HG03442 (cell line): ENCODE measurements at regions not wholly inside any gene's neighbourhood (a gene's known extent, or its start where the extent isn't known, plus 50 kb on each side); places are given as distances from the start of the nearest gene placed in this dataset.

ENCODE experiments used
- ATAC-seq: cut with Tn5 transposase; IDR thresholded peaks from one replicate; pipeline ENCODE4 v1.9.1; 2021; ENCODE audit warnings: mild to moderate bottlenecking, moderate library complexity; ENCODE audit not compliant: unreplicated experiment

DNA sequence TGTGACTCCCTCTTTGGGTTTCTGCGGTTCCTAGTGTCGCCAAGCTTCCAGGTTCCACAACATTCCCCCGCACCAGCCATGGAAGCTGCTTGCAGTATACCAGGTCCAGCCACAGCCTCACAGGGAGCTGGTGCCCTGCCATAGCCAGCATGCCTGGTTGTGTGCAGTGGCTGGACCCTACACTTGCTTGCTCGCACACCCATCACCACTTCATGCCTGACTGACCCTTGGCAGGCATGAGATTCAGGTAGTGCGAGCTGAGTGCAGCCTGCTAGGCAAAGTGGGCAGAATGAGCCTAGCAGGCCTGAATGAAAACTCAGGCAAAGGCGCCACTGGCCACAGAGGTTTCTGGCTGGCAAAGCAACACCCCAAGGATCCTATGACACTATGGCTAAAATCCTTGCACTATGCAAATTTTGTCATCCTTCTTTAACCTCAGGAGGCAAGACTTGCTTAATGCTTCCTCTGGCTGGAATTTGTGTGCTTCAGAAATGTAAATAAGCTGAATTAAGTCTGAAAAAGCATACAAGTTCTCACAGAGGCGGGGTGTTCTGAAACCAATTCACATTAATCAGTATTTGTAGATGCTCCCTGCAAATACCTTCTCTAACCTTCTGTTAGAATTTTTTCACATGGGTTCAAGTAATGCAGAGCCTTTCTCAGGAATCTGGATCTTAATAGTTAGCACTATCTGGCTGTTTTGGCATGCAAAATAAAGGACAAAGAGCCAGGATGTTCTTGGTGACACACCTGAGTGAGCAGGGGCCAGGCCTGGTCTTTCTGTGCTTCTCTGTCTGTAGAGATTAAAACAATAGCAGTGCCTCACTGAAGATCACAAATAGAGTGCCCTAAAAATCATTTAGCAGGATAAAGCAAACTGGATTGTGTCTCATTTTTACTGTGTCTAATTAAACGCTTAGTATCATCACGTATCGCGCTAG lies 256.9 kb downstream of the GPATCH2 start:
- no peak for ATAC-seq

DNA sequence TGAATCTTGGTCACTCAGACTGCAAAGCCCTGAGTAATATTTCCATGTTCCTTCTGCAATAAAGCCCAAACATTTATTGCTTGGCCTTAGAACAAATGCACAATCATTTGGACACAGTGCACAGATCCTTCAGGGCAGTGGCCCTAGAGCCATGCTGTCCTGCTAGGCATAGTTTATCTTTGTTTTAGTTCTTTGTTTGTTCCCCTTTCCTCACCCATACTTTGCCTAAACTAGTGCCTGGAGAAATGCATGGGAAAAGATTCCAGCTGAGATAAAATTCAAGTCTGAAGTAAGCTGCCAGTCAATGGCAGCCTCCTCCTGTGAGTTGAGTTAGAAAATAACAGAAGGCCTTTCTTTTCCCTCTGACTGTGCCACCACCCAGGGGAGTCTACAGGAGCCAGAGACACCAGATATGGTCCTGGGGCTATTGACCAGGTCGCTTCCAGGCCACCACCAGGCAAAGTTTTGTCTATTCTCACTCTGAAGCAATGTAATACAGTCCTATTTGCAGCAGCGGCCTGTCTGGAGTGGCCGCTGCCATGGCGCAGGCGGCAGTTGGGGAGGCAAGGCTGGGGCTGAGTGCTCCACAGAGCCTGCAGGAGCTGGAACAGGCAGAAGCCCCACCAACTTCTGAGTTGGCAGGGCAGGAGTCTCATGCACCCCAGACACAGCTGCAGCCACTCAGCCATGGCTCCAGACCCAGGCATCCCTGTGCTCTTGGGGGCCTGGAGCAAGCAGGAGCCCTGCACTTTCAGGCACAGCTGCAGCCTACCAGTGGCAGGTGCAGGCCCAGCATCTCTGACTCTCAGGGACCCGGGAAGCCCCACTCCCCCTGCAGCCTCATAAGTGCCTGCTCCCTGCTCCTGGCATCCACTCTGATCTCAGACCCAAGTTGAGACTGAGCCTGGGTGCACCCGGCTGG lies 258.6 kb downstream of the GPATCH2 start:
- no peak for ATAC-seq

DNA sequence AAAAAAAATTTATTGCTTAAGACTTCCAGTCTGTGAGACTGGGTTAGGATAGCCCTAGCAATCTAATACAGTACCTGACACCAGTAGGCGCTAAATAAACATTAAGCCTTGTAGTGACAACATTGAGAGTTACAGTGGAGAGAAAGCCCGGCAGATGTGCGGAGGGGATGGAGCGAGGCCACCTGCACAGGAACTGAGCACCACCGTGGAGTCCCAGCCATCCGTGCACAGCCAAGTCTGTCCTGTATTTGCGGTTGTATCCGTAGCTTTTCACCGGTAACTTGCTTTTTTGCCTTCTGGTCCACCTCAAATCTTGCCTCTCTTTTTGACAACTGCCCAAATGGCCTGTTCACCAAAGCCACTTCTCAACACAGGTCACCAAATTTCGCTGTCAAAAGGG lies 260.1 kb downstream of the GPATCH2 start:
- no peak for ATAC-seq

DNA sequence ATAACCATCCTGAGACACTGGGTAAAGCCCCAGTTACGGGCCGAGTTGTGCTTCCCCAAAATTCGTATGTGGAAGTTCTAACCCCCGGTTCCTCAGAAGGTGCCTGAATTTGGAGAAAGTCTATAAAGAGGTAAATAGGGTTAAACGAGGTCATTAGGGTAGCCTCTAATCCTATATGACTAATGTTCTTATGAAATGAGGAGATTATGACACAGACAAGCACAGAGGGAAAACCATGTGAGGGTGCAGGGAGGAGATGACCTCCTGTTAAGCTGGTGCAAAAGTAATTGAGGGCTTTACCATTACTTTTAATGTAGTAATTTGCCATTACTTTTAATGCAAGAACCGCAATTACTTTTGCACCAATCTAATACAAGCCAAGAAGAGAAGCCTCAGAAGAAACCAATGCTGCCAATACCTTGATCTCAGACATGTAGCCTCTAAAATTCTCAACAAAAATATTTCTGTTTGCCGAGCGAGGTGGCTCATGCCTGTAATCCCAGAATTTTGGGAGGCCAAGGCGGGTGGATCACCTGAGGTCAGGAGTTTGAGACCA lies 260.8 kb downstream of the GPATCH2 start:
- peak; percentile 11 for ATAC-seq

DNA sequence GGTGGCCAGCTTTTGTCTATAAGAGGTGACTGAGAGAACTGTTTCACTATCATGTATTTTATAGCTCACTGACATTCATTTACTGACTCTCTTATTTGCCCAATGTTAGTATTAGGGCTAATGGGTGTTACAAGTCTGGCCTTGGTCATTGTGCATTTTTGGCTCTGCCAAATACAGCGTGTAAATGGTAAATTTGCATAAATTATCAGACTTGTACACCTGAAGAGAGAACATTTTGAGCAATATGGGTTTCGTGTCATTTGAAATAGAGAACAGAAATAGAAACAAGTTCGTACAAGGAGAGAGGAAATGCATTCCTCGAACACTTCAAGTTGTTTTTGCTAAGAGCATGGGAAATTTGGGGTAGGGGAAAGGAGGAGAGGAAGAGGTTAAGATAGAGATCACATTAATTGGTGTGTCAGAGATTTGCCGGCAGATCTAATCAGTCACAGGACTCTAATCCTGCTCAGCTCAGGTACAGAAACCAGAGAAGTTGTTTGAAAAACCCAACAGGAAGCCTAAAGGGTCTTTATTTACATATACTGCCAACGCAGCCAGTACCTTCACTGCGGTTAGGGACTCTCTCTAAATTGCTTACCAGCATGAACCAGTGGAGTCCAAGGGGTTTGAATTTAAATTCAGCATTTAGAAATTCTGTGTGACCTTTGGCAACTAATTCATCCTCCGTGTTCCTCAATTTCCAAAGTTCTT lies 261.5 kb downstream of the GPATCH2 start:
- peak; percentile 90 for ATAC-seq

DNA sequence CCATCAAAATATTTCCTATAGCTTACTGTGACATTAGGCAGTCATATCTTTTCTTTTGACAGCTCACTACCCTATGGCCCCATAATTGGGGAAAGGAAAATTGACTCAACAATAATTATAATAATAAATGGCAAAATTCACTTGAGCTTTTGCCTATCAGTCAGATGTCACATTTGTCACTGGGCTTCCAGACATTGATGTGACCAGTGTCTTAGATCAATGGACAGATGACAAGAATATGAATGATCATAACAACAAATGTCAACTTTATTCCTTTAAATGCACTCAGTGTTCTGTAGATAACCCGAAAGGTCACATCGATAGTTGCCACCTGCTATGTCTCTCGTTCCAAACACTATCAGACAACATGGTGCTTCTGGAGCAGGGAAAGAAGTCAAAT lies 266.7 kb downstream of the GPATCH2 start:
- no peak for ATAC-seq

DNA sequence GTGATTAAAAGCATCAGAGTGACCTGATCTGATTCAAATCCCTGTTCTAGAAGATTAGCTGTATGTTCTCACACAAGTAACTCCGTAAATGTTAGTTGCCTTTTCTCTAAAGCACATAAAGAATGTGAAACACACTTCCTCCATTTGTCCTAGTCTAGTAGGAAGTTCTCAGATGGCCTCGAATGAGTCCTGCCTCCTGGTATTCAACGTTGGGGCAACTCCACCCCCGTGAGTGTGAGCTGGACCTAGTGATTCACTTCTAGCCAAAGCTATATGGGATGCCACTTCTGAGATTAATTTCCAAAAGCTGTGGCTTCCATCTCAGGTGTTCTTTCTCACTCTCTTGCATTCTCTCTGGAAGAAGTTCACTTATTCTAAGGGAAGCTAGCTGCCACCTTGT lies 267.6 kb downstream of the GPATCH2 start:
- ATAC-seq: no peak

DNA sequence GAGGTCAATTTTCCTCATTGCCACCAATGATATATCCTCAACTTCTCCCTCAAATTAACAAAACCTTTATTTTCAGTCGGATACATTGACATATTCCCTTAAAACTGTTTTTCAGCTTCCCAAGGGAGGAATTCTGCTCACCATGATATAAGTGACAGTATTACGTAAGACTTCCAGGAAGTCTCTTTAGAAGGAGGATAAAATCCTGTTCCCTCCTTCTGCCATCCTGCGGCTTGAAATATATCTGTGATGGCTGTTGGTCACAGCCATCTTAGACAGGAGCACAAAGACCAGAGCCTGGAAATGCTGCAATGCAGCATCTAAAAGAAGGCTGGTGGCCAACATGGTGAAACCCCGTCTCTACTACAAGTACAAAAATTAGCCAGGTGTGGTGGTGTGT lies 270.4 kb downstream of the GPATCH2 start:
- no peak for ATAC-seq

DNA sequence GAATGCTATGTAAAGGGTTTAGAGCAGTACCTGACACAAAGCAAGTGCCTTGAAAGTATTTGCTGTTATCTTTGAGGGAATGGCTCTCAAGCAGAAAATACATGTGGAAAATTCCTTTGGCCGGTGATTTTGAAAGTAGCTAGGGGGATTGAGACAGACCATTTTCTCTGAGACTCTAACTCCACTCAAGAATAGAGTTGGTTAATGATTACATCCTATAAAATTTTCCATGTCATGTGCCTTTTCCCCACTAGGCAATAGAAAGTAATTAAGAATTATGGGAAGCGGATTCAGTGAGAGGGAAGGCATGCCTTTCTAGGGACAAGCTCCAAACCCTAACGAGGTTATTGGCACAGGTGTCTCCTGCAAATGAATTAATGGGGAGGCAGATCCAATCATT lies 276.0 kb downstream of the GPATCH2 start:
- no peak for ATAC-seq

DNA sequence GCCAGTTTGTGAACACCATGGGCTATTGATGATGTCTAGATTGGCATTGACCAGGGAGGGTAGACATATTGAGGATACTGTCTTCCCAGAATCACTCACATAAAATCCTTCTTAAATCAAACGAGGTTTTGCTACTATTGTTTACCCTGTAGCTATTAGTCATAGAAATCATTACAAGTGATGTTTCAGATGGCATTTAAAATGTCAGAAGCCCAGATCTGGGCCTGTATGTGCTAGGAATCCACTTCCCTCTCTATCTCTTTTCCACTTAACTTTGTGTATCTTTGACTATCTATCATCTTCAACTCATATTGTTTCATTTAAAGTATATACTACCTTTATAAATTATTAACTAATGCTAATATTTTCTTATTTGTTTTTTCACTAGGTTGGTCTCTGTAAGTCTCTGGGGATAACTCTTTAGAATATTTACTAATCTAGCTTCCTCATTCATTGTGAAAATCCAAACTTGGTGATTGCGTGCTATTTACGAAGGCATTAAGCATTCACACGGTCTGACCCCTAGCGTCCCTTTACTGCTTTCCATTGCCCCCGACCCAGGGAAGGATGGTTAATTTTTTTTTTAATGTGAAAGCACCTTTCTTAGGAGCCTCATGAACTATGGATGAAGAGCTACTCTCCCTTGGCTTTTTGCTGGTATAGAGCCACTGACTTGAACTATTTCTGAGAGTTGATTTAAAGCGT lies 281.8 kb downstream of the GPATCH2 start:
- no peak for ATAC-seq

DNA sequence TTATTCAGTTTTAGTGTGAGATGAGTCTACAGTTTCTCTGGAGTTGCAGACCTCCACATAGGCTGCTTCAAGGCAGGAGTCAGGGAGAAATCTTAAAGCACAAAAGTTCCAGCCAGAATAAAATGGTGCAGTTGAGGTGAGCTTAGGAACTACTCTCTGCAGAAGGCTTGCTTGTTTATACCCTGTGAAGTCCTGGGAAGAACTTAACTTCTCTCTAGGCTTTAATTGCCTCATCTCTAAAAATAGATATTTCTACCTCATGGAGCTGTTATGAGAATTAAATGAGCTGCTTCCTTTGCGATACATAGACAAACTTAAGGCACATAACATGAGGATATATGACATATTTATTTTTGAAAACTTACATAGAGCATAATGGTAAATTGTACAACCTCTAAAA lies 286.2 kb downstream of the GPATCH2 start:
- no peak for ATAC-seq

DNA sequence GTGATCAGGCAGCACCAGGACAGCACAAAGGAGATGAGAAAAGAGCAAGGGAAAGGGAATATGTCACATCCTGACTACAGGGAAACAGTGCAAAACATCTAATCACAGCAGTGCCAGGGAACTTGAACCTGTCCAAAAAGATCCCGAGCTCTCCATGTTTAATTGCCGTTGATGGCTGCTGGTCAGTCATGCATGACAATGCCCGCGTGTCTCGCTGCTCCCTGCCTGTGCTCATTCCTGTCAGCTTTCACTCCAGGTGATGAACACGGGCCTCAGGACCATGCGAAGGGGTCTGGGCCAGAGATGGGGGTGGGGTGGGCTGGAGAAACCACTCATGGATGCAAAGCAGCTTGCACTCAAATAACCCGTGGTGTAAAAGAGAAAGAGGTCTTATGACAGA lies 287.0 kb downstream of the GPATCH2 start:
- ATAC-seq: no peak

DNA sequence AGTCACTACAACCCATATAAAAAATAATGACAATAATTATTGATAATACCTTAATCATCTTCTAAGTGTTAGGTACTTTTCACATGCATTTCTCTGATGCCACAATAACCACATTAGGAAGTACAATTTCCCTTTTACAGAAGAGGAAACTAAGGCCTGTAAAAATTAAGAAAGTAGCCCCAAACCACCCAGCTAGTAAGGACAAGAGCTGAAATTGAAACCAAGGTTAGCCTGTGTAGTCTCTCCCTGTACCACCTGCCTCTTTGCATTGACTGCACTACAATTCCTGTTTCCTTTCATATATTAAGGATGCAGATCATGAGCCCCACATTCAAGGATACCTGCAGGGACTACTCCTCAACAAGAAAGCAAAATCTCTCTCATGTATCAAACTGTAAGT lies 288.8 kb downstream of the GPATCH2 start:
- ATAC-seq: no peak

DNA sequence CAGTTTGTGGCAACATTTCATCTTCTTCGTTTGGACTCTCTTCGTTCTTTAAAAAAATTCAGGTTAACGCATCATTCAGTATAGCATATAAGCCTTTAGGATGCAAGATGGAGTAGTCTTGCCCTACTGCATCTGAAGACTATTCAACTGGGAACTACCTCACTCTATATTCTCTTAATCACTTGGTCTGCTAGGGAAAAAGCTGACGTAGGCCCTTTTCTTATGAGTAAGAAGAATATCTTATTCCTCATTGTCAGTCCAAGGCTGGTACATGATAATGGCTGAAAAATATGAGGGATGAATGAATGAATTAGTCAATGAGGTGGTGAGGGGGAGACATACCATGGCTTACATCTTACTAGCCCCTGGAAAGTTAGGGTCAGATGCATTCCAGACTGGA lies 294.2 kb downstream of the GPATCH2 start:
- ATAC-seq: no peak

DNA sequence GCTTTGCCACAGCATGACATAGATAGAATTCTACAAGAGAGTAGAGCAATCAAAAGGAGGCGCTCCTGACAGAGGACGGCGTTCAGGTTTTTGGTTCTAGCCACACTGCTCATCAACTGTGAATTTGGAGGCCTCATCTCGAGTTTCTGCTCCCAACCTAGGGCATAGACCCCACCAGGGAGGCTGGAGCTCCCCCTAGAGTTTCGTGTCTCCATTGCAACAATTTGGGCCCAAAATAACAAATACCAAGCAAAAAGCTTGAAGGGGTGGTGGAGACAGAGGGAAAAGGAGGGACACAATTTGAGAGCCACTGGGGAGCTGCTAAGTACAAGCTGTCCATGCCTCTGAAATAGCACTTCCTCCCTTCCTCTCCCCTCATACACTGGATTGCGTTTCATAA lies 297.0 kb downstream of the GPATCH2 start:
- peak; percentile 84 for ATAC-seq

DNA sequence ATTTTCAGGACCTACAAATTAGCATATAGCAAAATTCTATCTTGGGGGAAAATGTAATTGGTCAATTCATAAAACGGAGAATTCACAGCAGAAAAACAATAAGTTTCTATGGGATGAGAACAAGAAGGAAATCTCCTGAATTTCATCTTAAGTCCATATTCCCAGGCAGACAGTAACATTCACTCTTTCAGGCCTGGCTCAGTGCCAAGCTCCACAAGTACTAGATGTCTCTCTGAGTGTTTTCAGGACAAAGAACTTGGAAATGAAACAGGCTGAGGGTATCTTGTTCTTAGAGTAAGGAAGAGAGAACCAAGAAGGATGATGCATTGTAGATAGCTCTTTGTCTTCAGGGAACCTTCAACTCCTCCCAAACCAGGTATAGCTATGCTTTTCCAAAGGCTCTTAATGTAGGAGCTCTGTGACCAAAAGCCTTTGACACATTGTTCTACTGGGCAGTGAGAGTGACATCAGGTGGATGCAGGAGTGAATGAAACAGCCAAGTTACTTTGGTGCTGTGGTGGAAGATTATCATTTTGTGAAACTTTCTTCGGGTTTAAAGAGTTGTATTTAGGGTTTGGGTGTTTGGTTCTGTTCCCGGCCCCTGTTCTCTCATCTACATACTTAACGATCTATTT lies 298.3 kb downstream of the GPATCH2 start:
- no peak for ATAC-seq

DNA sequence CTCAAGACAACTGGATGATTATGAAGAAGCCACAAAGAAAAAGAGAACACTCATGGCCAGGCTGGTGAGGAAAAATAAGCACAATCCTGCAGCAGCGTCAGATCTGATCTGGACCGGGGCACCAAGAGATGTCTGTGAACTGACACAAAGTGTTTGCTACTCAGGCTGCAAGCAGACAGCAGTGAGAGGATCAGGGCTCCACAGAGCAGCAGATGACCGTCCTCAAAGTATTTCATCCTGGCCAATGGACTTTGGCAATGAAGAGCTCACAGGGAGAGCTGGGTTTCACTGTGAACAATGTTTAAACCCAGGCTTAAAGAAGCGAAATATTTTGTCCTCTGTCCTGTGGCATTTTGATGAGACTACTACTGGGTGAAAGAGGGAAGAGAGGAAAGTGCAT lies 299.2 kb downstream of the GPATCH2 start:
- no peak for ATAC-seq

DNA sequence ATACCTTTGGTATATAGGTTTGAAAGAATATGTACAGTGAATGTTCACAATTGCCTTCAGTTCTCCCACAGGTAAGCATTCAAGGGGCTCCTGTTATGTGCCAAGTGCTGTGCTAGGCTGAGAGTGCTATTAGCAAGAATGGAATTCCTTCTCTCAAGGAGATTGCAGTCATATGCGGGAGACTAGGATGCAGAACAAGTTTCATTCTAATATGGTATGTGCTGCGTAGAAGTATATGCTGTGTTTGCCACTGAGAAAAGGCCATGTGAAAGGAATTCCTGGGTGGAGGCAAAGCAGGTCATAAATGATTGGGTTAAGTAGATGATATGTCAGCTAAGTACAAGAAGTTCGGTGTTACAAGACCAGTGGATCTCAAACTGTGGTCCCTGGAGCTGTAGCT lies 303.0 kb downstream of the GPATCH2 start:
- no peak for ATAC-seq

DNA sequence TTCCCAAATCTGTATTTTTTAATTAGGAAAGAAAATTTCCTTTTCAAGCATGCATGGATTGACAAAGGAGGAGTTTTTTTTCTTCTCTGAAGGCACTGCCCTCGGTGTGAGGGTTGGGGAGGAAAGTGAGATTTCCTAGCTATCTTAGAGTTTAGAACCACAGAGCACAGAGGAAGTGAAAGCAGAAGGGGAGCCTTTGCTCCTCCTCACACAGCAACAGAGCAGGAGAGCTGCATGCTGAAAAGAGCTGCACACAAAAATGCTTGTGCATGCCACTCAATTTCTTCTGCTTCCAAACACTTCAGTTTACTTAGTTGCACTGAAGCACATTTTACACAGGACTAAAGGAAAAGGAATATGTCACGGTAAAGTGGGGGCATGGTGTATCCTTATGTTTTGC lies 308.1 kb downstream of the GPATCH2 start:
- ATAC-seq: peak; percentile 100

DNA sequence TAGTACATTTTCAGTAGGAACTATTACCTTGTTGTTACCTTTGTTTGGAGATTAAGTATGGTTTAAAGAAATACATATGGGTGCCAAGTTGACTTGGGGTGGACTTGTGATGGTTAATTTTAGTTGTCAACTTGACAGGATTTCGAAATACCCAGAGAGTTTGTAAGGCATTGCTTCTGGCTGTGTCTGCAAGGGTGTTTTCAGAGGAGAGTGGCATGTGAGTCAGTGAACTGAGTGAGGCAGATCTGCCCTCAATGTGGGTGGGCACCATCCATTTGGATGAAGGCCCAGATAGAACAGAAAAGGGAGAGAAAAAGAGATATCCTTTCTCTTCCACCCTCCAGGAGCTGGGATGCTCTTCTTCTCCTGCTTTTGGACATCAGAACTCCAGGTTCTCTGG lies 315.5 kb downstream of the GPATCH2 start:
- ATAC-seq: no peak
